ENCODE measurements at regions not wholly inside any gene's neighbourhood (a gene's known extent, or its start where the extent isn't known, plus 50 kb on each side); places are given as distances from the start of the nearest gene placed in this dataset.
"Not testable (repeated sequence)": the region's sequence is repeated elsewhere in the genome, so short reads cannot be mapped to it uniquely, and the experiment has no call there.

GRCh38 chr9:86997156-86997555, 49.9 kb upstream of the GAS1 start:
- DNase-seq, result no peak

GRCh38 chr9:86997951-86998350, 50.6 kb upstream of the GAS1 start:
- no peak for DNase-seq

- no peak for DNase-seq
These were observed 55.2 kb upstream of the GAS1 start for GRCh38 chr9:87002517-87002916.

GRCh38 chr9:87004016-87004415, 56.7 kb upstream of the GAS1 start:
- no peak for DNase-seq

GRCh38 chr9:87006956-87007355, 59.6 kb upstream of the GAS1 start:
- DNase-seq, result no peak

- DNase-seq, result no peak
These were observed 60.5 kb upstream of the GAS1 start for GRCh38 chr9:87007711-87008366.

- no peak for DNase-seq
These were observed 61.4 kb upstream of the GAS1 start for GRCh38 chr9:87008667-87009066.

GRCh38 chr9:87010626-87011025, 63.3 kb upstream of the GAS1 start:
- no peak for DNase-seq

GRCh38 chr9:87011551-87011950, 64.2 kb upstream of the GAS1 start:
- no peak for DNase-seq

GRCh38 chr9:87013490-87013889, 66.2 kb upstream of the GAS1 start:
- DNase-seq, result no peak

- DNase-seq, result no peak
These were observed 67.1 kb upstream of the GAS1 start for GRCh38 chr9:87014436-87014835.

- no peak for DNase-seq
These were observed 69.4 kb upstream of the GAS1 start for GRCh38 chr9:87016681-87017080.

GRCh38 chr9:87020169-87020950, 73.1 kb upstream of the GAS1 start:
- DNase-seq, result no peak

- DNase-seq, result no peak
These were observed 74.9 kb upstream of the GAS1 start for GRCh38 chr9:87022178-87022577.

- no peak for DNase-seq
These were observed 78.9 kb upstream of the GAS1 start for GRCh38 chr9:87026204-87026603.

- not testable (repeated sequence) for DNase-seq
These were observed 81.5 kb upstream of the GAS1 start for GRCh38 chr9:87028836-87029235.

- DNase-seq, result no peak
These were observed 82.6 kb upstream of the GAS1 start for GRCh38 chr9:87029905-87030304.

- DNase-seq, result no peak
These were observed 87.5 kb upstream of the GAS1 start for GRCh38 chr9:87034841-87035240.

GRCh38 chr9:87035879-87036278, 88.6 kb upstream of the GAS1 start:
- no peak for DNase-seq

- no peak for DNase-seq
These were observed 89.2 kb upstream of the GAS1 start for GRCh38 chr9:87036506-87036905.

- DNase-seq, result no peak
These were observed 92.6 kb upstream of the GAS1 start for GRCh38 chr9:87039809-87040392.

- no peak for DNase-seq
These were observed 93.2 kb upstream of the GAS1 start for GRCh38 chr9:87040410-87041009.

GRCh38 chr9:87041553-87042235, 94.4 kb upstream of the GAS1 start:
- DNase-seq, result not testable (repeated sequence)
